H1 (cell line): ENCODE measurements at regions not wholly inside any gene's neighbourhood (a gene's known extent, or its start where the extent isn't known, plus 50 kb on each side); places are given as distances from the start of the nearest gene placed in this dataset.

Experiments used
- CTCF ChIA-PET: fragments of 300-600 bp; sonication (Branson Sonifier 250); formaldehyde crosslinking; loops from one replicate; lab custom pipeline; 2021; ENCODE audit not compliant: partially characterized antibody; lab: Charles Lee
- POLR2A ChIA-PET: fragments of 300-600 bp; sonication (Branson Sonifier 250); formaldehyde crosslinking; loops from one replicate; lab custom pipeline; 2021; ENCODE audit warnings: inconsistent platforms; ENCODE audit not compliant: partially characterized antibody; lab: Charles Lee
- DNase-seq, 2 experiments: peaks; one replicate each; pipeline versions ENCODE4 v3.0.0 to v3.0.0-alpha.2; 2010 to 2022; ENCODE audit warnings: low spot score in 2 of 2, low read depth in 1 of 2, mixed read lengths in 1 of 2
- FAIRE-seq: peaks from 2 replicates; lab custom pipeline; 2011; peaks lifted over from hg19 to GRCh38; lab: Jason Lieb, UNC
- H2AFZ ChIP-seq: 2 replicates; pipeline ENCODE4 v1.8.1; 2012; ENCODE audit warnings: low read length, inconsistent platforms
- H2AK5ac ChIP-seq: 2 replicates; pipeline ENCODE4 v1.6.1; 2013; ENCODE audit warnings: low read depth, low read length
- H2BK120ac ChIP-seq: replicated peaks from 2 replicates; pipeline ENCODE3; 2013; ENCODE audit warnings: low read depth, low read length, inconsistent platforms
- H2BK12ac ChIP-seq: 2 replicates; pipeline ENCODE4 v1.6.1; 2013; ENCODE audit warnings: low read depth, low read length
- H2BK15ac ChIP-seq: 2 replicates; pipeline ENCODE4 v1.6.1; 2013; ENCODE audit warnings: low read length
- H2BK20ac ChIP-seq: 2 replicates; pipeline ENCODE4 v1.6.1; 2013; ENCODE audit warnings: low read length
- H2BK5ac ChIP-seq: 2 replicates; pipeline ENCODE4 v1.6.1; 2013; ENCODE audit warnings: low read depth, low read length
- H3K14ac ChIP-seq: 2 replicates; pipeline ENCODE4 v1.6.1; 2013; ENCODE audit warnings: inconsistent platforms; ENCODE audit not compliant: insufficient read length
- H3K18ac ChIP-seq: 2 replicates; pipeline ENCODE4 v1.6.1; 2013; ENCODE audit warnings: low read length; ENCODE audit errors: extremely low read depth
- H3K23ac ChIP-seq: 2 replicates; pipeline ENCODE4 v1.6.1; 2013; ENCODE audit warnings: inconsistent platforms; ENCODE audit not compliant: insufficient read length
- H3K23me2 ChIP-seq: 2 replicates; pipeline ENCODE4 v1.6.1; 2013; ENCODE audit warnings: low read depth, low read length
- H3K27ac ChIP-seq: 2 replicates; pipeline ENCODE4 v1.6.1; 2011; ENCODE audit warnings: low read depth, low read length, inconsistent platforms
- H3K27me3 ChIP-seq, 4 experiments: replicated peaks in 1 of 4; 1 replicate in 1 of 4; 2 replicates in 3 of 4; pipeline versions ENCODE4 v1.6.1 to v1.8.1; 2011 to 2013; ENCODE audit warnings: low read length in 3 of 4, mild to moderate bottlenecking in 3 of 4, inconsistent platforms in 2 of 4, mixed read lengths in 2 of 4, moderate library complexity in 1 of 4; ENCODE audit not compliant: control insufficient read depth in 3 of 4, insufficient read depth in 3 of 4; ENCODE audit errors: extremely low read depth in 1 of 4
- H3K36me3 ChIP-seq, 4 experiments: 2 replicates each; pipeline versions ENCODE4 v1.6.1 to v1.8.1; 2011 to 2013; ENCODE audit warnings: mild to moderate bottlenecking in 4 of 4, low read length in 3 of 4, moderate library complexity in 2 of 4, control low read depth in 1 of 4, inconsistent platforms in 1 of 4; ENCODE audit not compliant: insufficient read depth in 4 of 4, control insufficient read depth in 2 of 4
- H3K4ac ChIP-seq: replicated peaks from 2 replicates; pipeline ENCODE3; 2013; ENCODE audit warnings: low read length, low read depth, mixed read lengths, inconsistent platforms; ENCODE audit not compliant: insufficient read length
- H3K4me1 ChIP-seq, 4 experiments: replicated peaks in 1 of 4; 1 replicate in 1 of 4; 2 replicates in 3 of 4; pipeline versions ENCODE4 v1.6.1 to v1.8.1; 2011 to 2013; ENCODE audit warnings: low read length in 3 of 4, inconsistent platforms in 2 of 4, mixed read lengths in 1 of 4; ENCODE audit not compliant: insufficient read depth in 4 of 4, control insufficient read depth in 3 of 4
- H3K4me2 ChIP-seq, 2 experiments: 2 replicates each; pipeline versions ENCODE4 v1.6.1 to v1.8.1; 2011 to 2013; ENCODE audit warnings: low read depth in 2 of 2, low read length in 2 of 2, control low read depth in 1 of 2, inconsistent platforms in 1 of 2, mild to moderate bottlenecking in 1 of 2; ENCODE audit not compliant: insufficient read depth in 1 of 2
- H3K4me3 ChIP-seq, 4 experiments: fragments of 200-600, 300-600 bp in 1 of 4; sonication (generic), shearing (Covaris generic), sonication (Bioruptor Twin) in 1 of 4; 2 replicates each; pipeline versions ENCODE4 v1.5.1 to v1.8.1; 2011 to 2016; ENCODE audit warnings: low read length in 4 of 4, low read depth in 3 of 4, control low read depth in 2 of 4, inconsistent platforms in 2 of 4, mild to moderate bottlenecking in 2 of 4, mixed read lengths in 1 of 4, moderate library complexity in 1 of 4; ENCODE audit not compliant: insufficient read depth in 2 of 4; ENCODE audit errors: extremely low read depth in 1 of 4
- H3K56ac ChIP-seq: replicated peaks from 2 replicates; pipeline ENCODE3; 2013; ENCODE audit warnings: low read depth, mild to moderate bottlenecking, mixed read lengths, low read length, inconsistent platforms; ENCODE audit not compliant: insufficient read length
- H3K79me1 ChIP-seq: 2 replicates; pipeline ENCODE4 v1.6.1; 2013; ENCODE audit warnings: low read depth, low read length, control low read depth
- H3K79me2 ChIP-seq, 2 experiments: 2 replicates each; pipeline versions ENCODE4 v1.6.1 to v1.8.1; 2012 to 2013; ENCODE audit warnings: low read length in 2 of 2, mild to moderate bottlenecking in 2 of 2, inconsistent platforms in 1 of 2; ENCODE audit not compliant: insufficient read depth in 2 of 2, control insufficient read depth in 1 of 2
- H3K9ac ChIP-seq, 4 experiments: replicated peaks in 1 of 4; 1 replicate in 1 of 4; 2 replicates in 3 of 4; pipeline versions ENCODE4 v1.6.1 to v1.8.1; 2011 to 2013; ENCODE audit warnings: low read depth in 3 of 4, low read length in 3 of 4, control low read depth in 2 of 4, mild to moderate bottlenecking in 2 of 4, moderate library complexity in 2 of 4, inconsistent platforms in 1 of 4; ENCODE audit errors: extremely low read depth in 1 of 4
- H3K9me3 ChIP-seq, 2 experiments: 2 replicates each; pipeline versions ENCODE4 v1.6.1 to v1.8.1; 2012 to 2013; ENCODE audit warnings: mild to moderate bottlenecking in 2 of 2, moderate library complexity in 2 of 2, control low read depth in 1 of 2, inconsistent platforms in 1 of 2, low read depth in 1 of 2, low read length in 1 of 2, mixed read lengths in 1 of 2; ENCODE audit not compliant: insufficient read depth in 2 of 2
- H4K20me1 ChIP-seq, 2 experiments: replicated peaks in 1 of 2; 2 replicates each; pipeline versions ENCODE3 to v1.8.1; 2011 to 2013; ENCODE audit warnings: inconsistent platforms in 2 of 2, low read length in 2 of 2, mild to moderate bottlenecking in 1 of 2; ENCODE audit not compliant: insufficient read depth in 2 of 2, control insufficient read depth in 1 of 2
- H4K5ac ChIP-seq: 2 replicates; pipeline ENCODE4 v1.6.1; 2013; ENCODE audit warnings: low read length, low read depth, mixed read lengths, inconsistent platforms; ENCODE audit not compliant: insufficient read length
- H4K8ac ChIP-seq: 2 replicates; pipeline ENCODE4 v1.8.0; 2013; ENCODE audit warnings: mild to moderate bottlenecking, moderate library complexity, low read length, inconsistent platforms; ENCODE audit not compliant: insufficient read depth; ENCODE audit errors: extremely low read depth
- H4K91ac ChIP-seq: replicated peaks from 2 replicates; pipeline ENCODE3; 2013; ENCODE audit warnings: low read length, mixed read lengths, inconsistent platforms; ENCODE audit not compliant: insufficient read length
- ATF2 ChIP-seq: IDR thresholded peaks from 2 replicates; pipeline ENCODE4 v1.6.1; 2012; ENCODE audit warnings: low read length, inconsistent platforms
- CBX8 ChIP-seq: fragments of 300-800, 300-1000 bp; sonication (generic); IDR thresholded peaks from 2 replicates; pipeline ENCODE4 v1.7.1; 2016; ENCODE audit warnings: low read depth, low read length, borderline replicate concordance
- CEBPB ChIP-seq: IDR thresholded peaks from 2 replicates; pipeline ENCODE4 v1.6.1; 2012; ENCODE audit warnings: low read depth, low read length
- CHD1 ChIP-seq: IDR thresholded peaks from 2 replicates; pipeline ENCODE4 v1.6.1; 2012; ENCODE audit warnings: low read depth, low read length, improper control_type of control experiment
- EZH2 ChIP-seq: fragments of 200-600 bp; sonication (generic); IDR thresholded peaks from 2 replicates; pipeline ENCODE4 v1.7.1; 2012; ENCODE audit warnings: low read depth, mild to moderate bottlenecking, moderate library complexity, low read length, inconsistent platforms; ENCODE audit not compliant: severe bottlenecking
- HDAC6 ChIP-seq: IDR thresholded peaks from one replicate; pipeline ENCODE4 v1.7.1; 2012; ENCODE audit warnings: low read depth, mild to moderate bottlenecking, inconsistent platforms, low read length, moderate library complexity
- JUND ChIP-seq: IDR thresholded peaks from 2 replicates; pipeline ENCODE4 v1.6.1; 2011; ENCODE audit warnings: mild to moderate bottlenecking, improper control_type of control experiment, low read length
- KDM1A ChIP-seq: fragments of 200-600, 300-600 bp; sonication (generic); IDR thresholded peaks from 2 replicates; pipeline ENCODE4 v1.7.1; 2016; ENCODE audit warnings: mild to moderate bottlenecking, low read length, borderline replicate concordance
- POU5F1 ChIP-seq: IDR thresholded peaks from 2 replicates; pipeline ENCODE4 v1.6.1; 2011; ENCODE audit warnings: low read depth, mild to moderate bottlenecking, low read length, moderate library complexity
- SIN3A ChIP-seq, 2 experiments: IDR thresholded peaks in 1 of 2; conservative IDR thresholded peaks in 1 of 2; 2 replicates each; pipeline ENCODE4 v1.6.1; 2011 to 2012; ENCODE audit warnings: low read length in 2 of 2, improper control_type of control experiment in 1 of 2, low read depth in 1 of 2, mild to moderate bottlenecking in 1 of 2
- SUZ12 ChIP-seq: fragments of 200-600 bp; sonication (generic); IDR thresholded peaks from 2 replicates; pipeline ENCODE4 v1.6.1; 2012; ENCODE audit warnings: mild to moderate bottlenecking, inconsistent platforms, low read length, moderate library complexity, mixed read lengths
- TEAD4 ChIP-seq: IDR thresholded peaks from 2 replicates; pipeline ENCODE4 v1.6.1; 2012; ENCODE audit warnings: low read depth, low read length, inconsistent platforms, mixed read lengths
- YY1 ChIP-seq: IDR thresholded peaks from 2 replicates; pipeline ENCODE4 v1.6.1; 2011; ENCODE audit warnings: low read depth, mild to moderate bottlenecking, low read length
- ZNF274 ChIP-seq: IDR thresholded peaks from 2 replicates; pipeline ENCODE4 v1.7.0; 2012; ENCODE audit warnings: low read length, borderline replicate concordance; ENCODE audit errors: extremely low read depth
- WGBS, 2 experiments: shearing (Covaris generic) in 1 of 2; methylation state at CpG; one replicate each; pipeline versions ENCODE4 v1.1.6 to v1.1.7; 2013 to 2015; ENCODE audit warnings: low lambda C conversion rate in 2 of 2, mixed read lengths in 2 of 2, inconsistent platforms in 1 of 2, low coverage in 1 of 2, missing lambda C conversion rate in 1 of 2; ENCODE audit not compliant: insufficient replicate concordance in 2 of 2, insufficient coverage in 1 of 2, insufficient read length in 1 of 2; ENCODE audit errors: extremely low coverage in 1 of 2, missing lambda C conversion rate in 1 of 2; 5-methylcytosine and 5-hydroxymethylcytosine counted together

GRCh38 chr10:4195213-4195612 lies 410.2 kb upstream of the KLF6 start:
- POLR2A ChIA-PET, result no interaction called here
- 94% methylated on average over 14 of the region's 14 CpGs; no CpG with 5 or more reads in 1 of the 2 experiments for WGBS, 2 experiments
- Histone ChIP-seq H3K79me1 (no peaks in the 10 kb centered on the region), H4K5ac (no peak overlapping the region), H3K18ac (no peak overlapping the region), H2BK120ac (no peak overlapping the region), H3K56ac (no peak overlapping the region), H3K79me2 (no peaks in the 10 kb centered on the region), H3K14ac (no peak overlapping the region), H4K20me1 (no peaks in the 10 kb centered on the region), H3K9ac (no peak overlapping the region), H3K27me3 (no peaks in the 10 kb centered on the region), H3K23me2 (no peaks in the 10 kb centered on the region), H3K23ac (no peak overlapping the region), H3K4me2 (no peak overlapping the region), H3K4me3 (no peak overlapping the region), H3K9me3 (no peaks in the 10 kb centered on the region), H2BK15ac (no peak overlapping the region), H3K4ac (no peak overlapping the region), H3K4me1 (no peaks in the 10 kb centered on the region), H2BK20ac (no peak overlapping the region), H4K91ac (no peak overlapping the region), H3K27ac (no peak overlapping the region), H2AK5ac (no peak overlapping the region), H3K36me3 (no peaks in the 10 kb centered on the region), H2BK12ac (no peak overlapping the region), H2BK5ac (no peak overlapping the region), H4K8ac (no peak overlapping the region), H2AFZ (no peak overlapping the region)
- FAIRE-seq, result no peak
- CTCF ChIA-PET, result no interaction called here
- DNase-seq, result no peak
- TF ChIP-seq JUND, result no peak
- TF ChIP-seq YY1, result no peak
- TF ChIP-seq SUZ12, result no peak
- TF ChIP-seq CEBPB, result no peak
- TF ChIP-seq ZNF274, result no peak
- TF ChIP-seq HDAC6, result no peak
- TF ChIP-seq SIN3A (conservative IDR thresholded peaks at IDR 0.05 in 1 of 2, IDR thresholded peaks at IDR 0.05 in 1 of 2; ENCODE audit: low read depth in 1 of 2, low read length in 2 of 2), result no peak
- TF ChIP-seq KDM1A, result no peak
- no peak for TF ChIP-seq ATF2
- TF ChIP-seq CHD1, result no peak
- TF ChIP-seq CBX8, result no peak
- TF ChIP-seq EZH2, result no peak
- no peak for TF ChIP-seq POU5F1
- no peak for TF ChIP-seq TEAD4
